Mammary epithelial cell (primary cell): ENCODE measurements at regions not wholly inside any gene's neighbourhood (a gene's known extent, or its start where the extent isn't known, plus 50 kb on each side); places are given as distances from the start of the nearest gene placed in this dataset.

ENCODE experiments used
- CTCF ChIP-seq, 2 donors: IDR thresholded peaks in 1 of 2; conservative IDR thresholded peaks in 1 of 2; 2 replicates each; pipeline ENCODE4 v1.5.1; 2011 to 2012; ENCODE audit warnings: inconsistent platforms in 2 of 2, low read length in 2 of 2, mild to moderate bottlenecking in 2 of 2, control low read depth in 1 of 2, low read depth in 1 of 2; ENCODE audit not compliant: insufficient read depth in 1 of 2; ENCODE audit errors: extremely low read depth in 1 of 2
- EZH2 ChIP-seq: IDR thresholded peaks from 2 replicates; pipeline ENCODE4 v1.6.1; 2012; ENCODE audit warnings: low read length, inconsistent platforms, borderline replicate concordance

DNA sequence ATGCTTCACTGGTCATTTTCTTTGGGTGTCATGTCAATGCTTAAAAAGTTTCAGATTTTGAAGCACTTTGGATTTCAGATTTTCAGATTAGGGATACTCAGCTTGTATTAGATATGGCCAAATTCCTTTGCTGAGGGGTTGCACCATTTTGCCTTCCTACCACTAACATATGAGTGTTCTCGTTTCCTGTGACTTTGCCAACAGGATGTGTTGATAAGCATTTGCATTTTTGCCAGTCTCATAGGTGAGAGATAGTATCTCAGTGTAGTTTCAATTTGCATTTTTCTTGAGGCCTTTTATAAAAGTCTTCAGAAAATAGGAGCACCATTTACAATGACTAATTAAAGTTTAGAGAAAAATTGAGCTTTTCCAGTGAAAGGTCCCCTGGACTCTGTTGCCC lies 71.6 kb upstream of the CLCN4 start:
- TF ChIP-seq CTCF (conservative IDR thresholded peaks at IDR 0.05 in 1 of 2, IDR thresholded peaks at IDR 0.05 in 1 of 2; ENCODE audit: extremely low read depth in 1 of 2, insufficient read depth in 1 of 2, low read depth in 1 of 2, low read length in 2 of 2): no peak
- no peak for TF ChIP-seq EZH2
